HL-60 (cell line): ENCODE measurements at regions not wholly inside any gene's neighbourhood (a gene's known extent, or its start where the extent isn't known, plus 50 kb on each side); places are given as distances from the start of the nearest gene placed in this dataset.

ENCODE experiments used
- DNase-seq, 2 experiments: peaks; one replicate each; pipeline ENCODE4 v3.0.0-alpha.2; 2010 to 2020; ENCODE audit warnings: low read depth in 1 of 2, low spot score in 1 of 2
- H3K27ac ChIP-seq: fragments of 250-450 bp; sonication (Bioruptor Pico); replicated peaks from 2 replicates; pipeline ENCODE4 v1.5.1; 2020; ENCODE audit warnings: mild to moderate bottlenecking, moderate library complexity
- H3K27me3 ChIP-seq: fragments of 250-450 bp; sonication (Bioruptor Pico); 2 replicates; pipeline ENCODE4 v1.5.1; 2021; ENCODE audit warnings: mild to moderate bottlenecking, moderate library complexity; ENCODE audit not compliant: insufficient read depth, poor library complexity, severe bottlenecking
- H3K4me3 ChIP-seq: replicated peaks from 2 replicates; pipeline ENCODE4 v1.5.1; 2011; ENCODE audit warnings: mild to moderate bottlenecking, control low read depth, low read length; ENCODE audit not compliant: insufficient read depth
- GABPA ChIP-seq: IDR thresholded peaks from 2 replicates; pipeline ENCODE4 v1.6.1; 2012; ENCODE audit warnings: low read depth
- POLR2AphosphoS5 ChIP-seq: IDR thresholded peaks from 2 replicates; pipeline ENCODE4 v1.6.1; 2012; ENCODE audit warnings: low read depth
- SPI1 ChIP-seq: IDR thresholded peaks from 2 replicates; pipeline ENCODE4 v1.6.1; 2012; ENCODE audit warnings: low read depth, mild to moderate bottlenecking, borderline replicate concordance
- TF ChIP-seq, protein P1 (sequence below): IDR thresholded peaks from one replicate; pipeline ENCODE4 v1.5.1; 2011; ENCODE audit warnings: low read length, control low read depth, inconsistent platforms; ENCODE audit not compliant: insufficient read depth
- TF ChIP-seq, protein P2 (sequence below): IDR thresholded peaks from 2 replicates; pipeline ENCODE4 v1.6.1; 2012; ENCODE audit warnings: low read depth; ENCODE audit not compliant: insufficient replicate concordance

DNA sequence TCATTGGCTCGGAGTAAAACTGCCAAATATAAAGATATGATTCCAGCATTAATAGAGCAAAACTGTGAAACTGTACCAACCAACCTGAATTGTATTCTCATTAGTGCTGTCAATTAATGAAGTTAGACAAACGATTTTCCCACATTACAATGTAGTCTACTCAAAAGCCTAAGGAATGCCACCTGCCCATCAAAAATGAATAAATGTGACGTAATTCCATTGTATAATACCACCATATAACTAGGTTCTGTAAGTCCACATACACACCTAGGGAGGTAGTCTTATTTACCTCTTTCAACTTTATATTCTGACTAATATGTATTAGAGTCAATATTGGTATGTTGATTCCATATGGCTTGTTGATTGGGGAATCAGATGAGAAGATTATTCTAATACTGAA, 76.2 kb downstream of the FAM76B start:
- DNase-seq: no peak
- TF ChIP-seq, protein P1, sequence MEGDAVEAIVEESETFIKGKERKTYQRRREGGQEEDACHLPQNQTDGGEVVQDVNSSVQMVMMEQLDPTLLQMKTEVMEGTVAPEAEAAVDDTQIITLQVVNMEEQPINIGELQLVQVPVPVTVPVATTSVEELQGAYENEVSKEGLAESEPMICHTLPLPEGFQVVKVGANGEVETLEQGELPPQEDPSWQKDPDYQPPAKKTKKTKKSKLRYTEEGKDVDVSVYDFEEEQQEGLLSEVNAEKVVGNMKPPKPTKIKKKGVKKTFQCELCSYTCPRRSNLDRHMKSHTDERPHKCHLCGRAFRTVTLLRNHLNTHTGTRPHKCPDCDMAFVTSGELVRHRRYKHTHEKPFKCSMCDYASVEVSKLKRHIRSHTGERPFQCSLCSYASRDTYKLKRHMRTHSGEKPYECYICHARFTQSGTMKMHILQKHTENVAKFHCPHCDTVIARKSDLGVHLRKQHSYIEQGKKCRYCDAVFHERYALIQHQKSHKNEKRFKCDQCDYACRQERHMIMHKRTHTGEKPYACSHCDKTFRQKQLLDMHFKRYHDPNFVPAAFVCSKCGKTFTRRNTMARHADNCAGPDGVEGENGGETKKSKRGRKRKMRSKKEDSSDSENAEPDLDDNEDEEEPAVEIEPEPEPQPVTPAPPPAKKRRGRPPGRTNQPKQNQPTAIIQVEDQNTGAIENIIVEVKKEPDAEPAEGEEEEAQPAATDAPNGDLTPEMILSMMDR: no peak
- TF ChIP-seq POLR2AphosphoS5 (no peak), GABPA (no peak), SPI1 (no peak)
- TF ChIP-seq, protein P2, sequence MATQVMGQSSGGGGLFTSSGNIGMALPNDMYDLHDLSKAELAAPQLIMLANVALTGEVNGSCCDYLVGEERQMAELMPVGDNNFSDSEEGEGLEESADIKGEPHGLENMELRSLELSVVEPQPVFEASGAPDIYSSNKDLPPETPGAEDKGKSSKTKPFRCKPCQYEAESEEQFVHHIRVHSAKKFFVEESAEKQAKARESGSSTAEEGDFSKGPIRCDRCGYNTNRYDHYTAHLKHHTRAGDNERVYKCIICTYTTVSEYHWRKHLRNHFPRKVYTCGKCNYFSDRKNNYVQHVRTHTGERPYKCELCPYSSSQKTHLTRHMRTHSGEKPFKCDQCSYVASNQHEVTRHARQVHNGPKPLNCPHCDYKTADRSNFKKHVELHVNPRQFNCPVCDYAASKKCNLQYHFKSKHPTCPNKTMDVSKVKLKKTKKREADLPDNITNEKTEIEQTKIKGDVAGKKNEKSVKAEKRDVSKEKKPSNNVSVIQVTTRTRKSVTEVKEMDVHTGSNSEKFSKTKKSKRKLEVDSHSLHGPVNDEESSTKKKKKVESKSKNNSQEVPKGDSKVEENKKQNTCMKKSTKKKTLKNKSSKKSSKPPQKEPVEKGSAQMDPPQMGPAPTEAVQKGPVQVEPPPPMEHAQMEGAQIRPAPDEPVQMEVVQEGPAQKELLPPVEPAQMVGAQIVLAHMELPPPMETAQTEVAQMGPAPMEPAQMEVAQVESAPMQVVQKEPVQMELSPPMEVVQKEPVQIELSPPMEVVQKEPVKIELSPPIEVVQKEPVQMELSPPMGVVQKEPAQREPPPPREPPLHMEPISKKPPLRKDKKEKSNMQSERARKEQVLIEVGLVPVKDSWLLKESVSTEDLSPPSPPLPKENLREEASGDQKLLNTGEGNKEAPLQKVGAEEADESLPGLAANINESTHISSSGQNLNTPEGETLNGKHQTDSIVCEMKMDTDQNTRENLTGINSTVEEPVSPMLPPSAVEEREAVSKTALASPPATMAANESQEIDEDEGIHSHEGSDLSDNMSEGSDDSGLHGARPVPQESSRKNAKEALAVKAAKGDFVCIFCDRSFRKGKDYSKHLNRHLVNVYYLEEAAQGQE: no peak
- H3K4me3 ChIP-seq: no peak overlapping the region
- no peak overlapping the region for H3K27ac ChIP-seq
- H3K27me3 ChIP-seq: no peaks in the 10 kb centered on the region

DNA sequence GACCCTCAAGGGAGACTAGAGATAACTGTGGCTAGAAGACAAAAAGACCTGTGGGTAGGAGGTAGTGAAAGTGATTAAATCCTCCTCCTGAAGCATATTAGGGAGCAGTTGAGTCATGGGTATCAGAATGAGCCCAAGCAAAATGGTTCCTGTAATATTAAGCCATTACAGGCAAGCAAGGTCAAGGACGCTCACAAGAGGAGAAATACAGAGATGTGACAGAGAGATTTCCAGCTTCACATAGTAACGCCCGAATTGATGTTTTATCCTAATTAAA, 77.7 kb downstream of the FAM76B start:
- TF ChIP-seq, protein P2: no peak
- TF ChIP-seq SPI1 (no peak), POLR2AphosphoS5 (no peak), GABPA (no peak)
- TF ChIP-seq, protein P1: no peak
- no peak overlapping the region for H3K4me3 ChIP-seq
- no peak for DNase-seq
- H3K27me3 ChIP-seq: no peaks in the 10 kb centered on the region
- no peak overlapping the region for H3K27ac ChIP-seq

DNA sequence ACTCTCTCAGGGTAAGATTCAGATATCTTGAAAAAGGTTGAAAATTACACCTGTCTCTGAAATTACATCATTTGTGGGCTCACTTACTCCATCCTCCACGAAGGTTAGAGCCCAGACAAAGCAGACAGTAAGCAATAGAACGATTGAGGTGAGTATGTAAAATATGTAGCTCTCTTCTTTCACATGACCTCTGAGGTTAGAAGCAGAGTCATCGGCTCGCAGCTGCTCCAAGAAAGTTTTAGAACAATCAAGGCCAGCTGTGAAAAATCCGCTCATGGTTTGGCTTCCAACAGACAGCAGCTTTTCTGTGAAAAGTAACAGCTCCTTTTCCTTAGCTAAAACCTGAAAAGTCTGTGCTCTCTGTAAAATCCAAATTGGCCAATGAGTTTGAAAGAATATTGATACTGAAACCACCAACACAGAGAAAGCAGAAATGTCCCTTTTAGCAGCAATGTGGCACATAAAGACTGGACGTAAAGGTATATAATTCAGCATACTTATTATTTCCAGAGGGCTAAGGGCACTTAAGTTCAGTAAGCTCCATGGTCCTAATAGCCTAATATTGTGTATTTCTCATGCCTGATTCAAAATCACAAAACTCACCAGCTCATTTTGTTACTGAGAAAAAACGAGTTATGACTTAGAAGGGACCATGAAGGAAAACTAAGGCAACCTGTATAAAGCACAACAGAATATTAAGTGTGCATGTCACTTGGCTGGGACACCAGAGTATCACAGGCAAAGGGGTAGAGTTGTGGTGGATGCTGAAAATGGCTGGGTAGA, 78.2 kb downstream of the FAM76B start:
- Histone ChIP-seq H3K4me3 (no peak overlapping the region), H3K27ac (no peak overlapping the region), H3K27me3 (no peaks in the 10 kb centered on the region)
- no peak for DNase-seq
- TF ChIP-seq, protein P1: no peak
- TF ChIP-seq POLR2AphosphoS5: no peak
- TF ChIP-seq, protein P2: no peak
- TF ChIP-seq SPI1: no peak
- TF ChIP-seq GABPA: no peak
